Skin of body (tissue), 1 donor: ENCODE measurements at regions not wholly inside any gene's neighbourhood (a gene's known extent, or its start where the extent isn't known, plus 50 kb on each side); places are given as distances from the start of the nearest gene placed in this dataset.

Source experiments
- DNase-seq: peaks from one replicate; lab custom pipeline; 2025; lab: John Stamatoyannopoulos, UW

DNA sequence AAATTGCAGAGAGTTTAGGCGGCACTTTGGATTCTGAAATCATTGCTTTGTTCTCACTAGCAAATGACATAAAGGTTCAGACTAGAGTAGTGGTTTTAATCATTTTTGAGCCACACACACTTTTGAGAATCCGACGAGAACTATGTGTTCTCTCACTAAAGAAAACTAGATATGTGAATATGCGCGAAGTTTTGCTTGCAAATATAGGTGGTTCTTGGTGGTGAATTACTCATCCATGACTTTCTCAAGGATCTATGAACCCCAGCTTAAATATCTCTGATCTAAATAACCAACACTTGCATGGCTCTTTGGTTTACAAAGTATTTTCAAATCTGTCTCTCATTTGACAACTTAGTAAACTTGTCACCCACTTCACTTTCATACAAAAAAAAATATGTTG, 54.8 kb downstream of the NOG start:
- no peak for DNase-seq

GRCh38 chr17:56648806-56649205, 55.3 kb downstream of the NOG start:
- DNase-seq, result no peak

DNA sequence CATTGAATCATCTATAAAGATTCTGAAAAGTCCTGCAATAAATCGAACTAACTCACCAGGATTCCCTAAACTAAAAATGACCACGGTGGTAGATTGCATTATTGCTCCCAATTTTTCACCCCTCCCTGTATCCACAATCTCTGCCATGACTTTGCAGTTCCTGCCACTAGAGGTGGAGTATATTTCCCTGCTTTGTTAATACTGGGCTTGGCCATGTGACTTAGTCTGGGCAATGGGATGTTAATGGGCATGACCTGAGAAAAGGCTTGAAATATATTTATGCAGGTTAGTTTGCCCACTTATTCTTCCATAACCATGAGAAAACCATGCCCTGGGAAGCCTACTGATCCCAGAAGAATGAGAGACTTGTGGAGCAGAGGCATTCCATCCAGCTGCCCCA, 59.1 kb downstream of the NOG start:
- DNase-seq, result no peak

- DNase-seq, result peak; percentile 65
These were observed 60.4 kb downstream of the NOG start for GRCh38 chr17:56653877-56654276.

- no peak for DNase-seq
These were observed 63.3 kb downstream of the NOG start for GRCh38 chr17:56656701-56657327.

DNA sequence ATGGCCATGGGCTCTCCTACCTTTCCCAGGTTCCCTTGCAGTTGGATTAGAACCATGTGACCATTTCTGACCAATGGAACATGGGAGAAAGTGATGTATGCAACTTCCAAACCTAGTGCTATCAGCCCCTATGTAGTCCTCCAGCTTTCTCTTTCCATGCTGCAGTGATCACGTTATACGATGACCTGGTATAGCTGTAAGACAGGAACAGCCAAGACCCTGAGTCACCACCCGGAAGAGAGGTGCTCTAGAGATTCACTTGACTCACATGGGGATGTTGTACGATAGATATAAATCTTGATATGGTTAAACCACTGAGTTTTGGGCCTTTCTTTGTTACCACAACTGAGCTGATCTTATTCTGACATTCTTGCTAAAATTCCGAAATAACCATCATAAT, 65.1 kb downstream of the NOG start:
- DNase-seq, result no peak

GRCh38 chr17:56659622-56660021, 66.1 kb downstream of the NOG start:
- no peak for DNase-seq

- DNase-seq, result no peak
These were observed 68.4 kb downstream of the NOG start for GRCh38 chr17:56661906-56662305.

DNA sequence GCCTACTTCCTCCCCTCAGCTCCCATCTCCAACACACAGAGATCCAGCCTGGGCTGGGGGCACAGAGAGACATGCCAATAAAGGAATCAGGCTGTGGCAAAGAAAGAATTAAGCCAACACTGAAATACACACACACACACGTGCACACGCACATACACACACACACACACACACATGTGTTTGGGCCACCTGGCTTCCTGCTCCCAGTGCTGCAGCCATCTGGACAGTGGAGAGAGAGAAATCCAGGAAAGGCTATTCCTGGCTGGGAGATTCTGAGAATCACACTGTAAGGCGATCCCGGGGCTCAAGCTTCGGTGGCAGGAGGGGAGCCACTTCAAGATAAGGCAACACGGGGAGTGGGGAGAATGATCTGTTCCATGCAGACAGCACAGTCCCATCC, 72.4 kb downstream of the NOG start:
- no peak for DNase-seq

GRCh38 chr17:56667925-56668458, 74.5 kb downstream of the NOG start:
- DNase-seq, result no peak

DNA sequence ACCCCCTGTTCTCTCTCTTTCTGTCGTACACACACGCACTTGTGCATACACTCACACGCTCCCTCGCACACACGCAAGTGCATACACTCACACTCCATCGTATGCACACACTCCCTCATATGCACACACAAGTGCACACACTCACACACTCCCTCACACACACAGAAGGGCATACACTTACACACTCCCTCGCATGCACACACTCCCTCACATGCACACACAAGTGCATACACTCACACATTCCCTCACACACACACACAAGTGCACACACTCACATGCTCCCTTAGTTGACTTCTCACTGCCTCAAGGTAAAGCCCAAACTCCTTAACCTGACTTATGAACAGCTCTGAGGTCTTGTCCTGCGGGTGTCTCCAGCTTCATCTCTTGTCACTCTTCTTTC, 78.7 kb downstream of the NOG start:
- no peak for DNase-seq

GRCh38 chr17:56674401-56674925, 81.0 kb downstream of the NOG start:
- no peak for DNase-seq

DNA sequence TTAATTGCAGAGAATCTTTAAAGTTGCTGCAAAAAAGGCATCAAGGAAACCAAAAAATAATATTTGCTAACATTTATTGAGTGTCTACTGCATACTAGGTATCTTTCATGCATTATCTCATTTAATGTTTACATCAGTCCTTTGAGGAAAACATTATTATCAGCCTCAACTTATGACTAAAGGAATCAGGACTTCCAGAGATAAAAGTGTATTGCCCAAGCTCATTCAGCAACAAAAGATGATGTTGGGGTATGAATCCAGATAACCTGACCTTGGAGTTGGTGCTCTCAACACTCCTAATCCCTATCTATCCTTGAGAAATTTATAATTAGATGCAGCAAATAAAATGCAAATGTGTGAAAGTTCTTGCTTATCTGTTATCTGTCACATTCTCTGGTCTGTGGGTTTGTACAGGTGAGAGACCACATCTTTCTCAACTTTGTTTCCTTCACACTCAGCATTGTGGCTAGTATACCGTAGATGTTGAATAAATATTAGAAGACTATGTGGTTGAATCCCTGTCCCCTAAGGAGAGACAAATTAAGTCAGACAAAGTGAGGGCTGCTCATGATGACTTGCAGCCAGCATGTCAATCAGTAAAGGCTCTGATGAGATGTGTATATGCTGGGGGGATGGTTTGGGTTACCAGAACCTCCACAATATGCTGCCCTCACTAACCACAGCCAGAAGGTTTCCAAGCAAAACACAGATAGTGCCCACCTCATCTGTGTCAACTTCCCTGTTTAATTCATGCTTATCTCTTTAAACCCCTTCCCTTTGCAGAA, 82.6 kb downstream of the NOG start:
- DNase-seq, result no peak

DNA sequence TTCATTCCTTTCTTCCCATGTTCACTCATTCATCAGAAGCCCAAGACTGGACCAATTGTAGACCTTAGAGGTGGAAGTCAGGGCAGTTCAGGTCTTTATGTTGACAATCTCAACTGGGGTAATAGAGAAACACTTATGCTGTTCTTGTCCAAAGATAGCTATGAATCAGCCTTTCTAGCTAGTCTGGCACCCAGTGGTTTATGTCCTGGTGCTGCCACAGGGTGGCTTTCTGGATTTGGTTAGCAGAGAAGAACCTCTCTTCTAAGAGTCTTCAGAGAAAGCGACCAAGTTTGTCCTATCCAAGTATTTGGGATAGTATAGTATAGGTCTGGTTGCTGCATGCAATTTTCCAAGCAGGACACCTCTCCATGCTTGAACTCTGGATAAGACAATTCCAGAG, 83.3 kb downstream of the NOG start:
- DNase-seq, result no peak

- no peak for DNase-seq
These were observed 85.0 kb downstream of the NOG start for GRCh38 chr17:56678249-56679114.

GRCh38 chr17:56679115-56679776, 85.7 kb downstream of the NOG start:
- DNase-seq, result peak; percentile 71

GRCh38 chr17:56679777-56680422, 86.4 kb downstream of the NOG start:
- DNase-seq, result no peak

DNA sequence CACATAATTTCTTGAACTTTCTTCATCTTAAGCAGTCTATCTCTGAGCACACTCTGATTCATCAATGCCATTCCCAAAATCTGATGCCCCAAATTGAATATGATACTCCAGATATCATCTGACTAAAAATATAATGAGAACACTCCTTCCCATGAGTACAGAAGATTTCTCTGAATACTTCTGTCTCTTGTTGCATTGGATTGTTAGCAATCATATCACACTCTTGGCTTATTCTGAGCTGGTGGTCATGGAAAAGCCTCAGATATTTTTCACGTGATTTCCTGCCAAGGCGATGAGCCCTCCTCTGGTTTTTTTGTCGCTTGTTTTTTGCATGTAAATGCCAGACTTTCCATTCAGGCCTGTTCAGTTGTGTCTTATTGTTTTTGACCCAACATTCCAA, 87.2 kb downstream of the NOG start:
- no peak for DNase-seq

DNA sequence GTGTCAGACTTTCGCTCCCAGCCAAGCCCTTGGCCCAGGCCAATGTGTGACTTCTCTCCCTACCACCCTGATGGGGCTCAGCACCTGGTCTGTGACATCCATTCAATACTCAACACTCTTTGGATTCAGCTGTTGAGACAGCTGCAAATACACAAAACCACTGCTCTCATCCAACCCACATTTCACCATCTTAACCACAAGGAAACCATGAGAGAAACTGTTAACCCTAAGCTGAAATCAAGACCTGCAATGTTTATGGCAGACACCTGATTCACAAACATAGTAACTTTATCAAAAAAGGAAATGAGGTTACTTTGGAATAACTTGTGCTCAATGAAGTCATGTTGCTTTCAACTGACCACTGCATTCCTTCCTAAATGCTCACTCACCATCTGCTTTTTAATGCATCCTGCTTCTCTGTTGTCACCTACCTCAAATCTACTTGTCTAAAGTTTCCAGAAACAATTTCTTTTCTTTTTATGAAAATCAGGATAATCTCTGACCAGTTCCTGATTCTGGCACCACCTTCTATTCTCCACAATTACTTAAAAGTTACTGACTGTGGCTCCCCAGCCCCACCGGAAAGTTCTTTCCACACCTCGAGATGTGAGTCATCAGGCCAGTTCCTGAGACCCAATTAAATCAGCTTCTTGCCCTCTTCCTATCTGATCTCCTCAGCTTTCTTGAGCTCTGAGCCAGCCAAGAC, 88.2 kb downstream of the NOG start:
- no peak for DNase-seq

- DNase-seq, result no peak
These were observed 94.7 kb downstream of the NOG start for GRCh38 chr17:56688151-56688550.
